NT2/D1 (cell line): ENCODE measurements at regions not wholly inside any gene's neighbourhood (a gene's known extent, or its start where the extent isn't known, plus 50 kb on each side); places are given as distances from the start of the nearest gene placed in this dataset.

Experiments used
- DNase-seq: peaks from one replicate; pipeline ENCODE4 v3.0.0-alpha.2; 2011; ENCODE audit warnings: low read depth, low spot score
- H3K27me3 ChIP-seq: 2 replicates; pipeline ENCODE4 v1.6.0; 2011; ENCODE audit warnings: mild to moderate bottlenecking; ENCODE audit not compliant: insufficient read length, insufficient read depth
- H3K36me3 ChIP-seq: 2 replicates; pipeline ENCODE4 v1.6.1; 2011; ENCODE audit warnings: mild to moderate bottlenecking, low read length, mixed read lengths; ENCODE audit not compliant: insufficient read depth, insufficient read length
- H3K4me1 ChIP-seq: 2 replicates; pipeline ENCODE4 v1.5.1; 2011; ENCODE audit not compliant: insufficient read depth, insufficient read length
- H3K4me3 ChIP-seq: 2 replicates; pipeline ENCODE4 v1.5.1; 2011; ENCODE audit warnings: low read depth; ENCODE audit not compliant: insufficient read length
- H3K9ac ChIP-seq: 2 replicates; pipeline ENCODE4 v1.6.0; 2011; ENCODE audit warnings: low read depth; ENCODE audit not compliant: insufficient read length
- H3K9me3 ChIP-seq: 2 replicates; pipeline ENCODE4 v1.5.1; 2011; ENCODE audit warnings: mild to moderate bottlenecking, low read length; ENCODE audit not compliant: insufficient read depth
- SUZ12 ChIP-seq: IDR thresholded peaks from 2 replicates; pipeline ENCODE4 v1.6.1; 2011; ENCODE audit not compliant: insufficient read length, insufficient read depth; ENCODE audit errors: extremely low read depth
- YY1 ChIP-seq: IDR thresholded peaks from 2 replicates; pipeline ENCODE4 v1.6.1; 2011; ENCODE audit not compliant: insufficient read length, insufficient read depth
- ZNF274 ChIP-seq: IDR thresholded peaks from 2 replicates; pipeline ENCODE4 v1.6.1; 2011; ENCODE audit warnings: mild to moderate bottlenecking, low read depth, low read length

GRCh38 chr4:116082808-116083366, 969.5 kb upstream of the NDST4 start:
- no peaks in the 10 kb centered on the region for H3K36me3 ChIP-seq
- TF ChIP-seq YY1 = no peak
- TF ChIP-seq ZNF274 = no peak
- no peak for TF ChIP-seq SUZ12
- no peak for DNase-seq
- H3K9ac ChIP-seq = no peak overlapping the region
- H3K4me3 ChIP-seq = no peak overlapping the region
- no peaks in the 10 kb centered on the region for H3K9me3 ChIP-seq
- H3K4me1 ChIP-seq = no peaks in the 10 kb centered on the region
- H3K27me3 ChIP-seq = no peaks in the 10 kb centered on the region

- H3K9ac ChIP-seq = no peak overlapping the region
- no peaks in the 10 kb centered on the region for H3K9me3 ChIP-seq
- H3K4me3 ChIP-seq = no peak overlapping the region
- H3K4me1 ChIP-seq = no peaks in the 10 kb centered on the region
- no peaks in the 10 kb centered on the region for H3K36me3 ChIP-seq
- TF ChIP-seq ZNF274 (no peak), SUZ12 (no peak), YY1 (no peak)
- H3K27me3 ChIP-seq = no peaks in the 10 kb centered on the region
- DNase-seq = no peak
Observed at GRCh38 chr4:116073051-116073450, 959.6 kb upstream of the NDST4 start.

GRCh38 chr4:116070283-116070682, 956.9 kb upstream of the NDST4 start:
- no peak overlapping the region for H3K4me3 ChIP-seq
- no peaks in the 10 kb centered on the region for H3K9me3 ChIP-seq
- no peaks in the 10 kb centered on the region for H3K27me3 ChIP-seq
- TF ChIP-seq YY1 (no peak), SUZ12 (no peak), ZNF274 (no peak)
- DNase-seq = no peak
- H3K9ac ChIP-seq = no peak overlapping the region
- H3K36me3 ChIP-seq = no peaks in the 10 kb centered on the region
- no peaks in the 10 kb centered on the region for H3K4me1 ChIP-seq

- no peaks in the 10 kb centered on the region for H3K4me1 ChIP-seq
- TF ChIP-seq ZNF274 (no peak), YY1 (no peak), SUZ12 (no peak)
- DNase-seq = peak; percentile 2
- no peaks in the 10 kb centered on the region for H3K36me3 ChIP-seq
- no peaks in the 10 kb centered on the region for H3K27me3 ChIP-seq
- H3K9ac ChIP-seq = no peak overlapping the region
- H3K9me3 ChIP-seq = no peaks in the 10 kb centered on the region
- H3K4me3 ChIP-seq = no peak overlapping the region
Observed at GRCh38 chr4:116066711-116067245, 953.4 kb upstream of the NDST4 start.

GRCh38 chr4:116064331-116064730, 950.9 kb upstream of the NDST4 start:
- DNase-seq = no peak
- H3K27me3 ChIP-seq = no peaks in the 10 kb centered on the region
- no peaks in the 10 kb centered on the region for H3K4me1 ChIP-seq
- no peak for TF ChIP-seq ZNF274
- no peak for TF ChIP-seq YY1
- TF ChIP-seq SUZ12 = no peak
- H3K36me3 ChIP-seq = no peaks in the 10 kb centered on the region
- no peak overlapping the region for H3K4me3 ChIP-seq
- no peaks in the 10 kb centered on the region for H3K9me3 ChIP-seq
- no peak overlapping the region for H3K9ac ChIP-seq

GRCh38 chr4:116059361-116059760, 945.9 kb upstream of the NDST4 start:
- Histone ChIP-seq H3K27me3 (no peaks in the 10 kb centered on the region), H3K9me3 (peaks cover 15% of the 10 kb centered on the region; the same call in 1 of the 2 replicates), H3K36me3 (no peaks in the 10 kb centered on the region), H3K9ac (no peak overlapping the region), H3K4me3 (no peak overlapping the region), H3K4me1 (no peaks in the 10 kb centered on the region)
- DNase-seq = no peak
- TF ChIP-seq YY1 = no peak
- no peak for TF ChIP-seq SUZ12
- no peak for TF ChIP-seq ZNF274

- no peaks in the 10 kb centered on the region for H3K27me3 ChIP-seq
- no peak for TF ChIP-seq SUZ12
- no peak for TF ChIP-seq YY1
- TF ChIP-seq ZNF274 = no peak
- no peak for DNase-seq
- H3K36me3 ChIP-seq = no peaks in the 10 kb centered on the region
- H3K9ac ChIP-seq = no peak overlapping the region
- H3K4me3 ChIP-seq = no peak overlapping the region
- peaks cover 15% of the 10 kb centered on the region; the same call in 1 of the 2 replicates for H3K9me3 ChIP-seq
- no peaks in the 10 kb centered on the region for H3K4me1 ChIP-seq
Observed at GRCh38 chr4:116058129-116058528, 944.7 kb upstream of the NDST4 start.
